Mesendoderm (in vitro differentiated cells): ENCODE measurements at regions not wholly inside any gene's neighbourhood (a gene's known extent, or its start where the extent isn't known, plus 50 kb on each side); places are given as distances from the start of the nearest gene placed in this dataset.

Experiments used
- DNase-seq: peaks from one replicate; pipeline ENCODE4 v3.0.0; 2013
- H2AK5ac ChIP-seq: 2 replicates; pipeline ENCODE4 v1.6.1; 2013; ENCODE audit warnings: low read length, inconsistent platforms
- H2BK120ac ChIP-seq: 2 replicates; pipeline ENCODE4 v1.6.1; 2013; ENCODE audit warnings: low read depth, mild to moderate bottlenecking, low read length, moderate library complexity, mixed read lengths
- H2BK15ac ChIP-seq: replicated peaks from 2 replicates; pipeline ENCODE4 v1.6.1; 2013; ENCODE audit warnings: low read depth, mild to moderate bottlenecking, moderate library complexity
- H2BK5ac ChIP-seq: 2 replicates; pipeline ENCODE4 v1.6.1; 2013; ENCODE audit warnings: low read length, inconsistent platforms
- H3K18ac ChIP-seq: 2 replicates; pipeline ENCODE4 v1.6.1; 2013; ENCODE audit warnings: mild to moderate bottlenecking, low read length, mixed read lengths
- H3K23ac ChIP-seq: one replicate; pipeline ENCODE4 v1.6.1; 2013; ENCODE audit warnings: low read length
- H3K27ac ChIP-seq: 2 replicates; pipeline ENCODE4 v1.5.1; 2013; ENCODE audit warnings: low read depth, mild to moderate bottlenecking, inconsistent platforms, low read length, moderate library complexity
- H3K27me3 ChIP-seq: 2 replicates; pipeline ENCODE4 v1.6.1; 2013; ENCODE audit warnings: low read length, control low read depth, mild to moderate bottlenecking, inconsistent platforms; ENCODE audit not compliant: insufficient read depth, poor library complexity
- H3K36me3 ChIP-seq: 2 replicates; pipeline ENCODE4 v1.6.1; 2013; ENCODE audit warnings: low read length, inconsistent platforms; ENCODE audit not compliant: control insufficient read depth, insufficient read depth
- H3K4ac ChIP-seq: one replicate; pipeline ENCODE4 v1.6.1; 2013; ENCODE audit warnings: low read depth, mild to moderate bottlenecking, low read length, moderate library complexity
- H3K4me1 ChIP-seq: 2 replicates; pipeline ENCODE4 v1.6.1; 2013; ENCODE audit warnings: low read depth, low read length, inconsistent platforms; ENCODE audit not compliant: control insufficient read depth
- H3K4me2 ChIP-seq: 2 replicates; pipeline ENCODE4 v1.6.1; 2013; ENCODE audit warnings: low read length
- H3K4me3 ChIP-seq: 2 replicates; pipeline ENCODE4 v1.5.1; 2013; ENCODE audit warnings: mild to moderate bottlenecking, low read length
- H3K56ac ChIP-seq: one replicate; pipeline ENCODE4 v1.6.1; 2013; ENCODE audit warnings: low read length
- H3K79me1 ChIP-seq: 2 replicates; pipeline ENCODE4 v1.6.1; 2013; ENCODE audit warnings: low read length, inconsistent platforms
- H3K79me2 ChIP-seq: 2 replicates; pipeline ENCODE4 v1.6.1; 2013; ENCODE audit warnings: mild to moderate bottlenecking, low read length; ENCODE audit not compliant: control insufficient read depth, insufficient read depth
- H3K9ac ChIP-seq: 2 replicates; pipeline ENCODE4 v1.6.1; 2013; ENCODE audit warnings: low read length, inconsistent platforms
- H4K5ac ChIP-seq: one replicate; pipeline ENCODE4 v1.6.1; 2013; ENCODE audit warnings: low read length
- H4K8ac ChIP-seq: one replicate; pipeline ENCODE4 v1.6.1; 2013; ENCODE audit warnings: low read depth, mild to moderate bottlenecking, control low read depth, low read length, moderate library complexity
- WGBS: extraction: QIAGEN DNeasy Blood & Tissue Kit; methylation state at CpG from one replicate; pipeline ENCODE4 v1.1.7; 2013; ENCODE audit warnings: low lambda C conversion rate, missing lambda C conversion rate; ENCODE audit not compliant: insufficient coverage; ENCODE audit errors: extremely low coverage; 5-methylcytosine and 5-hydroxymethylcytosine counted together

- H3K23ac ChIP-seq, result no peak overlapping the region
- H4K5ac ChIP-seq, result no peak overlapping the region
- H3K9ac ChIP-seq, result no peak overlapping the region
- H4K8ac ChIP-seq, result no peak overlapping the region
- WGBS, result no CpG with 5 or more reads among the region's 6 CpGs
- no peak overlapping the region for H2BK120ac ChIP-seq
- no peak overlapping the region for H2BK5ac ChIP-seq
- no peak overlapping the region for H2AK5ac ChIP-seq
- no peaks in the 10 kb centered on the region for H3K36me3 ChIP-seq
- no peak overlapping the region for H2BK15ac ChIP-seq
- H3K4me3 ChIP-seq, result no peak overlapping the region
- H3K56ac ChIP-seq, result no peak overlapping the region
- H3K27ac ChIP-seq, result no peak overlapping the region
- H3K4me2 ChIP-seq, result no peak overlapping the region
- H3K18ac ChIP-seq, result no peak overlapping the region
- no peaks in the 10 kb centered on the region for H3K79me2 ChIP-seq
- H3K27me3 ChIP-seq, result no peaks in the 10 kb centered on the region
- no peak overlapping the region for H3K4ac ChIP-seq
- no peaks in the 10 kb centered on the region for H3K79me1 ChIP-seq
- no peaks in the 10 kb centered on the region for H3K4me1 ChIP-seq
- no peak for DNase-seq
Measured at GRCh38 chr18:55133378-55133777, 174.1 kb upstream of the CCDC68 start.

- no peaks in the 10 kb centered on the region for H3K79me2 ChIP-seq
- H2BK15ac ChIP-seq, result no peak overlapping the region
- H3K36me3 ChIP-seq, result no peaks in the 10 kb centered on the region
- H4K8ac ChIP-seq, result no peak overlapping the region
- no peak overlapping the region for H3K18ac ChIP-seq
- H3K9ac ChIP-seq, result no peak overlapping the region
- H2BK120ac ChIP-seq, result no peak overlapping the region
- H2AK5ac ChIP-seq, result no peak overlapping the region
- no peak overlapping the region for H3K4me2 ChIP-seq
- no peak for DNase-seq
- H3K23ac ChIP-seq, result no peak overlapping the region
- H3K4ac ChIP-seq, result no peak overlapping the region
- H3K27me3 ChIP-seq, result no peaks in the 10 kb centered on the region
- no peaks in the 10 kb centered on the region for H3K4me1 ChIP-seq
- H3K56ac ChIP-seq, result no peak overlapping the region
- H4K5ac ChIP-seq, result no peak overlapping the region
- H2BK5ac ChIP-seq, result no peak overlapping the region
- no peak overlapping the region for H3K27ac ChIP-seq
- no peak overlapping the region for H3K4me3 ChIP-seq
- no peaks in the 10 kb centered on the region for H3K79me1 ChIP-seq
- WGBS, result no CpG with 5 or more reads among the region's 3 CpGs
Measured at GRCh38 chr18:55128437-55128836, 169.2 kb upstream of the CCDC68 start.

GRCh38 chr18:55124078-55124763, 165.0 kb upstream of the CCDC68 start:
- H3K27me3 ChIP-seq, result no peaks in the 10 kb centered on the region
- H3K4ac ChIP-seq, result no peak overlapping the region
- no peak overlapping the region for H3K27ac ChIP-seq
- H3K4me3 ChIP-seq, result no peak overlapping the region
- no peak for DNase-seq
- no CpG with 5 or more reads among the region's 4 CpGs for WGBS
- no peak overlapping the region for H2BK15ac ChIP-seq
- no peak overlapping the region for H4K8ac ChIP-seq
- no peak overlapping the region for H3K23ac ChIP-seq
- no peak overlapping the region for H3K4me2 ChIP-seq
- no peaks in the 10 kb centered on the region for H3K4me1 ChIP-seq
- H3K79me2 ChIP-seq, result no peaks in the 10 kb centered on the region
- H3K36me3 ChIP-seq, result no peaks in the 10 kb centered on the region
- no peak overlapping the region for H3K18ac ChIP-seq
- no peaks in the 10 kb centered on the region for H3K79me1 ChIP-seq
- no peak overlapping the region for H2BK5ac ChIP-seq
- H3K56ac ChIP-seq, result no peak overlapping the region
- no peak overlapping the region for H2BK120ac ChIP-seq
- no peak overlapping the region for H3K9ac ChIP-seq
- no peak overlapping the region for H4K5ac ChIP-seq
- H2AK5ac ChIP-seq, result no peak overlapping the region

DNA sequence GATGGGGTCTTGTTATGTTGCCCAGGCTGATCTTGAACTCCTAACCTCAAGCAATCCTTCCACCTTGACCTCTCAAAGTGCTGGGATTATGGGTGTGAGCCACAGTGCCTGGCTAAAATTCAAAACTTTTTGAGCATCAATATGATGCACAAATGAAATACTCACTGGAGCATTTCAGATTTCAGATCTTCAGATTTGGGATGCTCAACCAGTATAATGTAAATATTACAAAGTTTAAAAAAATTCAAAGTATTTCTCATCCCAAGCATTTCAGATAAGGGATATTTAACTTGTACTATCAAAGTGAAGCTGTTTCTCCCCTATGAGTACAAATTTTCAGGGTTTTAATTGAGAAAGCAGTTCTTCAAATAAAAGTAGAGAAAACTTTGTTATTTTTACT, 164.1 kb upstream of the CCDC68 start:
- no peak for DNase-seq
- Histone ChIP-seq H3K18ac (no peak overlapping the region), H3K27me3 (no peaks in the 10 kb centered on the region), H3K79me2 (no peaks in the 10 kb centered on the region), H3K4me3 (no peak overlapping the region), H2BK5ac (no peak overlapping the region), H3K27ac (no peak overlapping the region), H3K79me1 (no peaks in the 10 kb centered on the region), H3K23ac (no peak overlapping the region), H2BK120ac (no peak overlapping the region), H3K36me3 (no peaks in the 10 kb centered on the region), H2AK5ac (no peak overlapping the region), H4K8ac (no peak overlapping the region), H3K4me2 (no peak overlapping the region), H2BK15ac (no peak overlapping the region), H3K4ac (no peak overlapping the region), H4K5ac (no peak overlapping the region), H3K56ac (no peak overlapping the region), H3K9ac (no peak overlapping the region), H3K4me1 (no peaks in the 10 kb centered on the region)

DNA sequence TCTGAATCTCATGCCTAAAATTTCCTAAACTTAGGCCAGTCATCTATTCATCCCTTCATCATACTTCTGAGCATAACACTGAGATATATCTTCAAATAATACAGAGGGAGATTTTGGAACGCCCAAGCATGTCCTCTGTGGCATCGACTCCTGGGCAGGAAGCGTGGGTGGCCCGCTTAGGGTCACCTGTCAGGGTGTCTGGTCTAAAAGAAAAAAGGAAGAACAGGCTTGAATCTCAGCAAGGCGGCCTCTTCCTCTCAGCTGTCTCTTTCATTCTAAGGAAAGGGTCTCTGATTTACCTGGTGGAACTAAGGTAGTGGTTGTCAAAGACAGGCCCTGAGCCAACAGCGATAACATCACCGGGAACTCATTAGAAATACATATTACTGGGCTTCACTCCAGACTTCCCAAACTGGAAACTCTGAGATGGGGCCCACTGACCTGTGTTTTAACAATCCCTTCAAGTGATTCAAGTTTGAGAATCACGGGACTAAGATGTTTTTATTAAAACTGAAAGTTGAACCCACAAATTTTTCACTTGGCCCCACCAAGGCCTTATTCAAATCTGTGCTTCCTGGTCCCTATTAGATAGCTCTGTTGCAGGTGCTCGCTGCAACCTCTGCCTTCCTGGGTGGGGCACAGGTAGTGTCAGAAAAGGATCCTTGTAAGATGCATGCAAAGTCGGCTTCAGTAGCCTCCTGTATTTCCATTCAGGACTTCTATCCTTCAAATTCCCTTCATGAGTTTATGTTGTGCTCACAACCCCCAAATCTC, 162.3 kb upstream of the CCDC68 start:
- Histone ChIP-seq H3K27ac (no peak overlapping the region), H2BK120ac (no peak overlapping the region), H3K4me1 (no peaks in the 10 kb centered on the region), H3K4ac (no peak overlapping the region), H3K9ac (no peak overlapping the region), H2BK15ac (no peak overlapping the region), H3K56ac (no peak overlapping the region), H3K79me2 (no peaks in the 10 kb centered on the region), H3K79me1 (no peaks in the 10 kb centered on the region), H4K5ac (no peak overlapping the region), H3K23ac (no peak overlapping the region), H2BK5ac (no peak overlapping the region), H4K8ac (no peak overlapping the region), H2AK5ac (no peak overlapping the region), H3K36me3 (no peaks in the 10 kb centered on the region), H3K4me2 (no peak overlapping the region), H3K4me3 (no peak overlapping the region), H3K18ac (no peak overlapping the region), H3K27me3 (no peaks in the 10 kb centered on the region)
- no peak for DNase-seq
- no CpG with 5 or more reads among the region's 10 CpGs for WGBS

- Histone ChIP-seq H4K8ac (no peak overlapping the region), H3K9ac (no peak overlapping the region), H4K5ac (no peak overlapping the region), H3K23ac (no peak overlapping the region), H3K27ac (no peak overlapping the region), H3K79me2 (no peaks in the 10 kb centered on the region), H3K18ac (no peak overlapping the region), H3K4me3 (no peak overlapping the region), H3K27me3 (no peaks in the 10 kb centered on the region), H2BK5ac (no peak overlapping the region), H3K4me1 (no peaks in the 10 kb centered on the region), H2AK5ac (no peak overlapping the region), H2BK15ac (no peak overlapping the region), H3K4me2 (no peak overlapping the region), H3K36me3 (no peaks in the 10 kb centered on the region), H3K56ac (no peak overlapping the region), H2BK120ac (no peak overlapping the region), H3K79me1 (no peaks in the 10 kb centered on the region), H3K4ac (no peak overlapping the region)
- DNase-seq, result no peak
Measured at GRCh38 chr18:55120896-55121295, 161.6 kb upstream of the CCDC68 start.
